Adrenal gland (tissue), 5 donors: ENCODE measurements at regions not wholly inside any gene's neighbourhood (a gene's known extent, or its start where the extent isn't known, plus 50 kb on each side); places are given as distances from the start of the nearest gene placed in this dataset.

ENCODE experiments used
- POLR2A ChIP-seq, 2 donors: fragments of 450-650 bp; IDR thresholded peaks; one replicate each; pipeline ENCODE4 v1.6.1; 2017; ENCODE audit warnings: antibody characterized with exemption in 2 of 2, mild to moderate bottlenecking in 2 of 2, moderate library complexity in 1 of 2
- TF ChIP-seq, protein P1 (sequence below), 6 experiments: fragments of 450-650 bp in 4 of 6; fragments of 200-600 bp in 2 of 6; sonication (generic) in 1 of 6; IDR thresholded peaks; 1 replicate in 5 of 6; 2 replicates in 1 of 6; pipeline versions ENCODE4 v1.5.1 to v1.8.0; 2016 to 2021; ENCODE audit warnings: antibody characterized with exemption in 6 of 6, mild to moderate bottlenecking in 2 of 6, moderate library complexity in 1 of 6
- donor health status: DM: no; HTN: no; CAD: no.

DNA sequence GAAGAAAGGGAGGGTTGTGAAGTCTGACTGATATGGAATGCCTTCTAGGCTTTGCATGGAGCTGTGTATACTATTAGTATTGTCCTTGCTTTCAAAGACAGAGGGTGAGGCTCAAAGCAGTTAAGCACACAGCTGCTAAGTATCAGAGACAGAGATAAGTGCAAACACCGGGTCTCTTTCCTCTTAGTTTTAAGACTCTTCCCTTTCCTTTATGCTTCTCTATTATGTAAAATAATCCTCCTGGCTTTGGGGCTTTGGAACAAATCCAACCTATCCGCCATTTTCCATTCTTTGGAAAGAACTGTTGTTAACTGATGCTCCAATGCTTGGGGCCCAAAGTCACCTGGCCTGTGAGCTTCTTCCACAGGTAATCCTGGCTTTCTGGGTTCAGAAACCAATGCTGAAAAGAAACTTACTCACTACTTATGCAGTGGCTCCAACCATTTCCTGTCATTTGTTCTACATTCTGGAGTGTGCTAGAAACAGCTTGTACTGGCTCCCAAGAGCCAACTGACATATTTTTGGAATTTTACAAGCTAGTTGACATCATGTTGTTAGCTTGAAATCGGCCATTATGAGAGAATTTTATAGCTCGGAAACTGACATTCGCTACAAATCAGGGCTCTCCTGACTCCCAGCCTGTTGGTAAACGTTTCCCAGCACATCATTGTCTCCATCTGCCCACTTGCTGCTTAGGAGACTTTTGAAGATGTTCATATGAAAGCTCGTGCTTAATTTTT is 67.5 kb downstream of the DNTTIP2 start:
- TF ChIP-seq, protein P1, sequence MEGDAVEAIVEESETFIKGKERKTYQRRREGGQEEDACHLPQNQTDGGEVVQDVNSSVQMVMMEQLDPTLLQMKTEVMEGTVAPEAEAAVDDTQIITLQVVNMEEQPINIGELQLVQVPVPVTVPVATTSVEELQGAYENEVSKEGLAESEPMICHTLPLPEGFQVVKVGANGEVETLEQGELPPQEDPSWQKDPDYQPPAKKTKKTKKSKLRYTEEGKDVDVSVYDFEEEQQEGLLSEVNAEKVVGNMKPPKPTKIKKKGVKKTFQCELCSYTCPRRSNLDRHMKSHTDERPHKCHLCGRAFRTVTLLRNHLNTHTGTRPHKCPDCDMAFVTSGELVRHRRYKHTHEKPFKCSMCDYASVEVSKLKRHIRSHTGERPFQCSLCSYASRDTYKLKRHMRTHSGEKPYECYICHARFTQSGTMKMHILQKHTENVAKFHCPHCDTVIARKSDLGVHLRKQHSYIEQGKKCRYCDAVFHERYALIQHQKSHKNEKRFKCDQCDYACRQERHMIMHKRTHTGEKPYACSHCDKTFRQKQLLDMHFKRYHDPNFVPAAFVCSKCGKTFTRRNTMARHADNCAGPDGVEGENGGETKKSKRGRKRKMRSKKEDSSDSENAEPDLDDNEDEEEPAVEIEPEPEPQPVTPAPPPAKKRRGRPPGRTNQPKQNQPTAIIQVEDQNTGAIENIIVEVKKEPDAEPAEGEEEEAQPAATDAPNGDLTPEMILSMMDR (IDR thresholded peaks at IDR 0.05): no peak
- TF ChIP-seq POLR2A (IDR thresholded peaks at IDR 0.05): no peak
